ENCODE measurements at regions not wholly inside any gene's neighbourhood (a gene's known extent, or its start where the extent isn't known, plus 50 kb on each side); places are given as distances from the start of the nearest gene placed in this dataset.

DNA sequence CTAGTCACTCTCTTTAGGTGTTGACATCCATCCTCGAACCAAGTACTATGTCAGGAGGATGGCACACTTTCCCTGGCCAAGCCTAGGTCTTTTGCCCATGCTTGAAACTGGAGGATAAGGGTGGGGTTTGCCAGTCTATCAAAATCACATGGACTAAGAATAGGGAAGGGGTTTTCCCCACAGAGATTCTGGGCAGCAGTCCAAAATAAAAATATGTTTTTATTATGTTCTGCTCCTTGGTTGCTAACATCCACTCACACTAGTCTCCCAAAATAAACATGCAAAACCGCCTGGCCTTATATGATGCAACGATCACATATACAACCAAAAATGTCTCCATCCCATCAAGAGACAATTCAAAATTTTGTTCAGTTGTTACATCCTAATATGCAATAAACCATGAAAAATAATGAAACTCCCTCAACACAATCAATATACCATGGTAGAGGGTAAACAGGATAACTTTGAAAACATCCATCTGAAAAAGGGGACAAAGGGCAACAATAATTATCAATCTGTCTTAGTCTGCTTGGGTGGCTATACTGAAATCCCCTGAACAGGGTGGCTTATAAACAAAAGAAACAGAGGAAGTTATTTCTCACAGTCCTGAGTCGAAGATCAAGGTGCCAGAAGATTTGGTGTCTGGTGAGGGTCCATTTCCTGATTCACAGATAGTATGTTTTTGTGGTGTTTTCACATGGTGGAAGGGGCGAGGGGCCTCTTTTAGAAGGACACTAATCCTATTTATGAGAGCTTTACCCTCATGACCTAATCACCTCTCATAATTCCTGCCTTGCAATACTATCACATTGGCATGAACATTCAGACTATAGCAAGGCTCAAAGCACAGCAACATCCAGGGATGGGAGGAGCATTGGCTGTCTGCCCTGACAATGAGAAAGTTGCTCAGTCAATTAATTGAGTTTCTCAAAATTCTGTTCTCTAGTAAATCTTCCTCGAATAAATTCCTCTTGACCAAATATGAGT, 159.3 kb downstream of the ETV1 start:
- no peak overlapping the region for H3K27ac ChIP-seq

DNA sequence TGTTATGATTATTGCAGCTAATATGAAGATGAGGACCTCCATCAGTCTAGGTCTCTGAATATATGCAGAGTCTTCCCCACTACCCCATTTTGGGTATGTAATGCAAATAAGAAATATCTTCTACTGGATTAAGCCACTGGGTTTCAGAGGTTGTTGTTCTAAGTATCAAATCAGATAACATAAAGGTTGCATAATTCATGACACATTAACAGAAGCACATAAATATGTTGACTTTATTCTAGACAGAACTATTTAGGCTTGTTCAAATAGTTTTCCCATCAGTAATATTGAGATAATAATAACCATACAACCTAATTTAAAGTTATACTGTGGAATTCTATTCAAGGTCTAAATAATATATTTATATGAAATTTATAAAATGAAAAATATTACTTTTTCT, 157.1 kb downstream of the ETV1 start:
- no peak overlapping the region for H3K27ac ChIP-seq
- TF ChIP-seq, protein P1, sequence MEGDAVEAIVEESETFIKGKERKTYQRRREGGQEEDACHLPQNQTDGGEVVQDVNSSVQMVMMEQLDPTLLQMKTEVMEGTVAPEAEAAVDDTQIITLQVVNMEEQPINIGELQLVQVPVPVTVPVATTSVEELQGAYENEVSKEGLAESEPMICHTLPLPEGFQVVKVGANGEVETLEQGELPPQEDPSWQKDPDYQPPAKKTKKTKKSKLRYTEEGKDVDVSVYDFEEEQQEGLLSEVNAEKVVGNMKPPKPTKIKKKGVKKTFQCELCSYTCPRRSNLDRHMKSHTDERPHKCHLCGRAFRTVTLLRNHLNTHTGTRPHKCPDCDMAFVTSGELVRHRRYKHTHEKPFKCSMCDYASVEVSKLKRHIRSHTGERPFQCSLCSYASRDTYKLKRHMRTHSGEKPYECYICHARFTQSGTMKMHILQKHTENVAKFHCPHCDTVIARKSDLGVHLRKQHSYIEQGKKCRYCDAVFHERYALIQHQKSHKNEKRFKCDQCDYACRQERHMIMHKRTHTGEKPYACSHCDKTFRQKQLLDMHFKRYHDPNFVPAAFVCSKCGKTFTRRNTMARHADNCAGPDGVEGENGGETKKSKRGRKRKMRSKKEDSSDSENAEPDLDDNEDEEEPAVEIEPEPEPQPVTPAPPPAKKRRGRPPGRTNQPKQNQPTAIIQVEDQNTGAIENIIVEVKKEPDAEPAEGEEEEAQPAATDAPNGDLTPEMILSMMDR (conservative IDR thresholded peaks at IDR 0.05), result no peak

More for the DNA sequence above, 159.3 kb downstream of the ETV1 start:
- TF ChIP-seq, protein P1 (conservative IDR thresholded peaks at IDR 0.05), result no peak

DNA sequence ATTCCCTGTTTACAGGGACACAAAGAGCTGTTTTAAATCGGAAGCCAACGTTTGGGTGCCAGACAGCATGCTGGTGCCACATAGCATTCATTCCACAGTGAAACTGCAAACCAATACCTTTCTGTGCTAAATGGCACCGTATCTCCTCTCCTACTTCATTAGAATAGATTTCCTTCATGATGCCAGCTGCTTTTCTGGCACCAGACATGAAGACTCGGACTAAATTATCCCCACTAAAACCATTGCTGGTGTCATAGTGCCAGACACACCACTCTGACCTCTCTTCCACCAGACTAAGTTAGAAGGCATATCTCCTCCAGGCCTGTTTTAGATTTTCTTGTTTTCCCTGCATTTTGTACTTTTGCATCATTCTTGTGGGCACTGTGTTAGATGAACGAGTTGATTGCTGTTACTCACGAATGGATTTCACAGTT, 155.1 kb downstream of the ETV1 start:
- no peak overlapping the region for H3K27ac ChIP-seq
- TF ChIP-seq, protein P1 (conservative IDR thresholded peaks at IDR 0.05), result no peak

DNA sequence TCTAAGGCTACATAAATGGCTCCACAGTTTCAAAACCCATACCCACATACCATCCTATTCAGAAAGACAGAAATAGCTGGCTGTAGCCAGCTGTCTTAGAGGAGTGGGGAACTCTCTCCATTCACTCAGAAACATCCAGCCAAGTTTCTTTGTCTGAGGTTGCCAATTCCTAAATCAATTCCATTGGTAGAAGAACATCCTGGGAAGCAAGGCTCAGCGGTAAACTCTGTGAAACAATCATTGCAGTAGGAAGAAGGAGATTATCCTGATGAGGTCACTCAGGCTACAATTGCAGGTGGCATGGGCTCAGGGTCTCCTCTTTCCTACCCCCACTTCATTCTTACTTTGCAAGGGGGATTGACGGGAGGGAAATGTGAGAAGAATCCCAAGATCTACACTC, 154.0 kb downstream of the ETV1 start:
- no peak overlapping the region for H3K27ac ChIP-seq
- TF ChIP-seq, protein P1 (conservative IDR thresholded peaks at IDR 0.05), result no peak

DNA sequence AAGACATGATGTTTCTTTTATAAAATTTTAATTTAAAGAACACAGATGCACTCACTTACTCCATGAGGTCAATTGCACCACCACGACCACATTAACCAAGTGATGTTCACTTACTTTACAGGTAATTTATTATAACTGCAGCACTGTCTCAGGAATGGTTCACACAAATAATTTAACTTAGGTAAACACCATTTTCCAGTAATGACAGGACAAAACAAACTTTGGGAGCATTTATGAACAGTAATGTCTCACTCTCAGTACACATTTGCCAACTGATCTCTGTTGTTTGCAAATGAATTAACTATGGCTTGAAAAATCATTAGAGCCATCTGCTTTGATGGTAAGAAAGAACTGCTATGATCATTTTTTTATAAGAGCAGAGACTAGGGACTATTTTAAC, 150.4 kb downstream of the ETV1 start:
- TF ChIP-seq, protein P1 (conservative IDR thresholded peaks at IDR 0.05), result no peak
- peak overlapping the region; percentile 38; the same call in 1 of the 2 replicates for H3K27ac ChIP-seq

Measured in VCaP (cell line).